Psoas muscle (tissue), 7 donors: ENCODE measurements at regions not wholly inside any gene's neighbourhood (a gene's known extent, or its start where the extent isn't known, plus 50 kb on each side); places are given as distances from the start of the nearest gene placed in this dataset.

Source experiments
- ATAC-seq, 4 donors: fragments of 200-7000 bp; cut with Tn5 transposase; one replicate each; pipeline ENCODE4 v1.9.1; 2020; ENCODE audit warnings: moderate library complexity in 3 of 4, mild to moderate bottlenecking in 2 of 4
- DNase-seq, 2 donors: peaks; one replicate each; pipeline ENCODE4 v3.0.0-alpha.2; 2020
- H3K27ac ChIP-seq: fragments of 200-600 bp; one replicate; pipeline ENCODE4 v1.8.0; 2022
- H3K27me3 ChIP-seq, 3 donors: fragments of 200-600 bp in 1 of 3; one replicate each; pipeline versions ENCODE4 v1.6.1 to v1.8.0; 2013 to 2022; ENCODE audit warnings: low read length in 2 of 3, mild to moderate bottlenecking in 2 of 3, moderate library complexity in 1 of 3; ENCODE audit not compliant: insufficient read depth in 3 of 3
- H3K36me3 ChIP-seq, 2 donors: fragments of 200-600 bp in 1 of 2; one replicate each; pipeline versions ENCODE4 v1.6.1 to v1.8.0; 2013 to 2022; ENCODE audit warnings: low read depth in 1 of 2, mild to moderate bottlenecking in 1 of 2, moderate library complexity in 1 of 2; ENCODE audit not compliant: insufficient read depth in 1 of 2
- H3K4me1 ChIP-seq: fragments of 200-600 bp; one replicate; pipeline ENCODE4 v1.8.0; 2022
- H3K4me3 ChIP-seq: fragments of 200-600 bp; one replicate; pipeline ENCODE4 v1.8.0; 2022; ENCODE audit warnings: mild to moderate bottlenecking
- H3K9me3 ChIP-seq: fragments of 200-600 bp; one replicate; pipeline ENCODE4 v1.8.0; 2022
- WGBS, 3 donors: extraction: QIAGEN DNeasy Blood & Tissue Kit; methylation state at CpG; one replicate each; pipeline versions ENCODE4 v1.1.6 to v1.1.7; 2013; 5-methylcytosine and 5-hydroxymethylcytosine counted together
- intact Hi-C, 2 donors: fragments of 100-400 bp; cut with DNase I; formaldehyde crosslinking; loops; one replicate each; pipeline versions ENCODE4 v1.11.0 to v1.14.2; 2022
- TF ChIP-seq, protein P1 (sequence below): fragments of 200-600 bp; IDR thresholded peaks from one replicate; pipeline ENCODE4 v1.8.0; 2022; ENCODE audit warnings: antibody characterized with exemption
- donor health status: healthy with polysubstance abuse.
- donor health status: DM: no; HTN: no; CAD: no; lungs with moderate emphysema.
- donor health status: Bipolar disorder and iron deficiency.
- donor health status: healthy.
- donor health status: DM: yes; HTN: yes; CAD: no.
- donor health status: DM: no; HTN: no; CAD: no.
- donor health status: DM: yes; HTN: yes; CAD: no.

GRCh38 chr16:6495486-6496210 lies 837.0 kb upstream of the RBFOX1 start:
- no peak overlapping the region for H3K4me3 ChIP-seq
- H3K4me1 ChIP-seq, result no peaks in the 10 kb centered on the region
- intact Hi-C loops, result no loop called here
- ATAC-seq, result no peak
- no peaks in the 10 kb centered on the region for H3K27me3 ChIP-seq
- DNase-seq, result no peak
- 59 to 62% (median 60%) methylated on average over 7 of the region's 7 CpGs for WGBS, 3 donors
- H3K36me3 ChIP-seq, result no peaks in the 10 kb centered on the region
- H3K9me3 ChIP-seq, result no peaks in the 10 kb centered on the region
- no peak overlapping the region for H3K27ac ChIP-seq
- TF ChIP-seq, protein P1, sequence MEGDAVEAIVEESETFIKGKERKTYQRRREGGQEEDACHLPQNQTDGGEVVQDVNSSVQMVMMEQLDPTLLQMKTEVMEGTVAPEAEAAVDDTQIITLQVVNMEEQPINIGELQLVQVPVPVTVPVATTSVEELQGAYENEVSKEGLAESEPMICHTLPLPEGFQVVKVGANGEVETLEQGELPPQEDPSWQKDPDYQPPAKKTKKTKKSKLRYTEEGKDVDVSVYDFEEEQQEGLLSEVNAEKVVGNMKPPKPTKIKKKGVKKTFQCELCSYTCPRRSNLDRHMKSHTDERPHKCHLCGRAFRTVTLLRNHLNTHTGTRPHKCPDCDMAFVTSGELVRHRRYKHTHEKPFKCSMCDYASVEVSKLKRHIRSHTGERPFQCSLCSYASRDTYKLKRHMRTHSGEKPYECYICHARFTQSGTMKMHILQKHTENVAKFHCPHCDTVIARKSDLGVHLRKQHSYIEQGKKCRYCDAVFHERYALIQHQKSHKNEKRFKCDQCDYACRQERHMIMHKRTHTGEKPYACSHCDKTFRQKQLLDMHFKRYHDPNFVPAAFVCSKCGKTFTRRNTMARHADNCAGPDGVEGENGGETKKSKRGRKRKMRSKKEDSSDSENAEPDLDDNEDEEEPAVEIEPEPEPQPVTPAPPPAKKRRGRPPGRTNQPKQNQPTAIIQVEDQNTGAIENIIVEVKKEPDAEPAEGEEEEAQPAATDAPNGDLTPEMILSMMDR, result no peak

GRCh38 chr16:6494716-6495115 lies 837.9 kb upstream of the RBFOX1 start:
- no peaks in the 10 kb centered on the region for H3K27me3 ChIP-seq
- no peaks in the 10 kb centered on the region for H3K4me1 ChIP-seq
- H3K4me3 ChIP-seq, result no peak overlapping the region
- no peaks in the 10 kb centered on the region for H3K36me3 ChIP-seq
- ATAC-seq (no peak), DNase-seq (no peak)
- TF ChIP-seq, protein P1, result no peak
- intact Hi-C loops, result no loop called here
- no peaks in the 10 kb centered on the region for H3K9me3 ChIP-seq
- no peak overlapping the region for H3K27ac ChIP-seq
- WGBS, 3 donors, result 88 to 92% (median 88%) methylated on average over 6 of the region's 6 CpGs

DNA sequence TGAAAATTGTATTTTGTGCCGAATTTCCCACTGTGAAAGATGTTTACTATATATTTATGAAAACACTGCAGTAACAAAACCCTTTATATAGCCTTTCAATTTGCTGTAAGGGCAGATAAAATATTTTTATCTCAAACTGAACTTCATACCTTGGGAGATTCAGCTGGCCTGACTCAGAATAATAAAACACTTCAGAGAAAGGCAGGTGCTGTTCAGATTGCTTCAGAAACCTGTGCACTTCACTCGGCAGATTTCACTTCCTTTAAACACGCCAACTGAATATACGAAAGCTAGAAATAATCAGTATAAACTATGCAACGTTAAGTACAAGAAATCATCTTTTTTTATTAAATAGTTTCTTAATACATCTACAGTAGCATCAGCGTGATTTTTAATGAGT lies 839.1 kb upstream of the RBFOX1 start:
- TF ChIP-seq, protein P1, result no peak
- Histone ChIP-seq H3K36me3 (no peaks in the 10 kb centered on the region), H3K27me3 (no peaks in the 10 kb centered on the region), H3K4me3 (no peak overlapping the region), H3K27ac (no peak overlapping the region), H3K4me1 (no peaks in the 10 kb centered on the region), H3K9me3 (no peaks in the 10 kb centered on the region)
- no peak for ATAC-seq
- no peak for DNase-seq
- 77 to 83% (median 82%) methylated on average over 6 of the region's 6 CpGs for WGBS, 3 donors
- intact Hi-C loops, result no loop called here

- Histone ChIP-seq H3K4me3 (no peak overlapping the region), H3K27me3 (no peaks in the 10 kb centered on the region), H3K36me3 (no peaks in the 10 kb centered on the region), H3K9me3 (no peaks in the 10 kb centered on the region), H3K4me1 (no peaks in the 10 kb centered on the region), H3K27ac (no peak overlapping the region)
- intact Hi-C loops, result no loop called here
- DNase-seq (no peak), ATAC-seq (no peak)
- TF ChIP-seq, protein P1, result no peak
Measured at GRCh38 chr16:6492742-6493141, 839.9 kb upstream of the RBFOX1 start.

- Histone ChIP-seq H3K27ac (no peak overlapping the region), H3K36me3 (no peaks in the 10 kb centered on the region), H3K4me3 (no peak overlapping the region), H3K27me3 (peaks cover 0 to 8% (median 3%) of the 10 kb centered on the region in 3 donors), H3K9me3 (no peaks in the 10 kb centered on the region), H3K4me1 (no peaks in the 10 kb centered on the region)
- 16 to 26% (median 21%) methylated on average over 2 of the region's 2 CpGs for WGBS, 3 donors
- DNase-seq (no peak), ATAC-seq (no peak)
- intact Hi-C loops, result no loop called here
- TF ChIP-seq, protein P1, result no peak
Measured at GRCh38 chr16:6484935-6485334, 847.7 kb upstream of the RBFOX1 start.
